CD4-positive, alpha-beta T cell (primary cell): ENCODE measurements at regions not wholly inside any gene's neighbourhood (a gene's known extent, or its start where the extent isn't known, plus 50 kb on each side); places are given as distances from the start of the nearest gene placed in this dataset.

Experiments used
- ATAC-seq: fragments of 200-7000 bp; cut with Tn5 transposase; one replicate; pipeline ENCODE4 v1.10.0; 2022; ENCODE audit warnings: mild to moderate bottlenecking; ENCODE audit not compliant: poor library complexity
- CTCF ChIA-PET: fragments of 350-600 bp; sonication (Branson Sonifier 250); formaldehyde crosslinking; loops from one replicate; lab custom pipeline; 2021; ENCODE audit warnings: antibody characterized with exemption, inconsistent platforms; lab: Charles Lee
- POLR2A ChIA-PET: fragments of 350-600 bp; sonication (Branson Sonifier 250); formaldehyde crosslinking; loops from one replicate; lab custom pipeline; 2021; ENCODE audit warnings: antibody characterized with exemption, inconsistent platforms; lab: Charles Lee
- DNase-seq, 14 experiments: peaks; one replicate each; pipeline ENCODE4 v3.0.0-alpha.2; 2013 to 2020; ENCODE audit warnings: mixed read lengths in 2 of 14
- H3K27ac ChIP-seq, 2 donors: one replicate each; pipeline versions ENCODE4 v1.5.1 to v1.7.0; 2013; ENCODE audit warnings: low read length in 2 of 2, low read depth in 1 of 2, mild to moderate bottlenecking in 1 of 2
- H3K27me3 ChIP-seq, 2 experiments: 1 replicate in 1 of 2; 2 replicates in 1 of 2; pipeline versions ENCODE4 v1.6.1 to v1.7.0; 2013; ENCODE audit warnings: low read length in 2 of 2, control low read depth in 1 of 2, mild to moderate bottlenecking in 1 of 2, moderate library complexity in 1 of 2; ENCODE audit not compliant: insufficient read depth in 2 of 2, control insufficient read depth in 1 of 2
- H3K36me3 ChIP-seq: one replicate; pipeline ENCODE4 v1.6.1; 2013; ENCODE audit warnings: low read length, control low read depth; ENCODE audit not compliant: insufficient read depth
- H3K4me1 ChIP-seq: one replicate; pipeline ENCODE4 v1.6.1; 2013; ENCODE audit warnings: low read length, control low read depth; ENCODE audit not compliant: insufficient read depth
- H3K4me3 ChIP-seq: one replicate; pipeline ENCODE4 v1.5.1; 2013; ENCODE audit warnings: mild to moderate bottlenecking, low read length, moderate library complexity
- H3K9me3 ChIP-seq, 2 experiments: 1 replicate in 1 of 2; 2 replicates in 1 of 2; pipeline versions ENCODE4 v1.6.1 to v1.7.0; 2013; ENCODE audit warnings: low read length in 2 of 2, mild to moderate bottlenecking in 2 of 2, control low read depth in 1 of 2, moderate library complexity in 1 of 2; ENCODE audit not compliant: control insufficient read depth in 1 of 2, insufficient read depth in 1 of 2
- H3K27ac Mint-ChIP-seq: one replicate; pipeline ENCODE4 v1.8.0; 2020; ENCODE audit warnings: mixed read lengths
- H3K27me3 Mint-ChIP-seq: one replicate; pipeline ENCODE4 v1.8.0; 2021; ENCODE audit warnings: mixed read lengths
- H3K36me3 Mint-ChIP-seq: one replicate; pipeline ENCODE4 v1.8.0; 2021; ENCODE audit warnings: low read depth, mixed read lengths
- H3K4me1 Mint-ChIP-seq: one replicate; pipeline ENCODE4 v1.8.0; 2021; ENCODE audit warnings: low read depth, mixed read lengths
- H3K4me3 Mint-ChIP-seq: one replicate; pipeline ENCODE4 v1.8.0; 2020; ENCODE audit warnings: mild to moderate bottlenecking, mixed read lengths
- H3K9me3 Mint-ChIP-seq: one replicate; pipeline ENCODE4 v1.8.0; 2020; ENCODE audit warnings: mixed read lengths
- CTCF ChIP-seq: fragments of 200-600 bp; IDR thresholded peaks from one replicate; pipeline ENCODE4 v1.8.0; 2022; ENCODE audit warnings: antibody characterized with exemption, mild to moderate bottlenecking
- intact Hi-C, 2 experiments: fragments of 100-400 bp; cut with DNase I in 1 of 2; cut with micrococcal nuclease in 1 of 2; formaldehyde crosslinking; loops; one replicate each; pipeline versions ENCODE4 v1.15.1 to v1.9.0; 2023 to 2025; cut with DNase I, micrococcal nuclease

- no peaks in the 10 kb centered on the region for H3K36me3 ChIP-seq
- POLR2A ChIA-PET: no interaction called here
- H3K4me3 ChIP-seq: no peak overlapping the region
- Mint-ChIP-seq H3K4me1 (no peaks in the 10 kb centered on the region), H3K36me3 (no peaks in the 10 kb centered on the region), H3K9me3 (no peaks in the 10 kb centered on the region), H3K27me3 (peaks cover 5% of the 10 kb centered on the region), H3K4me3 (no peak overlapping the region), H3K27ac (no peak overlapping the region)
- intact Hi-C loops: no loop called here
- TF ChIP-seq CTCF: no peak
- no peaks in the 10 kb centered on the region for H3K9me3 ChIP-seq
- no peak overlapping the region for H3K27ac ChIP-seq
- CTCF ChIA-PET: no interaction called here
- H3K27me3 ChIP-seq: no peaks in the 10 kb centered on the region
- DNase-seq: peak in 1 of 14 experiments; percentile 24
- no peaks in the 10 kb centered on the region for H3K4me1 ChIP-seq
- ATAC-seq: no peak
Measured at GRCh38 chr20:19924255-19924654, 92.9 kb upstream of the NAA20 start.

- Histone ChIP-seq H3K4me3 (no peak overlapping the region), H3K36me3 (no peaks in the 10 kb centered on the region), H3K27me3 (no peaks in the 10 kb centered on the region), H3K27ac (no peak overlapping the region), H3K4me1 (no peaks in the 10 kb centered on the region), H3K9me3 (no peaks in the 10 kb centered on the region)
- CTCF ChIA-PET: no interaction called here
- no peak overlapping the region for H3K27ac Mint-ChIP-seq
- no peak for TF ChIP-seq CTCF
- POLR2A ChIA-PET: no interaction called here
- H3K36me3 Mint-ChIP-seq: no peaks in the 10 kb centered on the region
- H3K4me1 Mint-ChIP-seq: no peaks in the 10 kb centered on the region
- ATAC-seq (no peak), DNase-seq (no peak)
- peaks cover 5% of the 10 kb centered on the region for H3K27me3 Mint-ChIP-seq
- H3K4me3 Mint-ChIP-seq: no peak overlapping the region
- no peaks in the 10 kb centered on the region for H3K9me3 Mint-ChIP-seq
- intact Hi-C loops: no loop called here
Measured at GRCh38 chr20:19926591-19926990, 90.6 kb upstream of the NAA20 start.

- H3K36me3 Mint-ChIP-seq: no peaks in the 10 kb centered on the region
- CTCF ChIA-PET: no interaction called here
- POLR2A ChIA-PET: no interaction called here
Measured at GRCh38 chr20:19928328-19929011, 88.7 kb upstream of the NAA20 start.

More at GRCh38 chr20:19928328-19929011, 88.7 kb upstream of the NAA20 start:
- Histone ChIP-seq H3K9me3 (no peaks in the 10 kb centered on the region), H3K27ac (no peak overlapping the region), H3K36me3 (no peaks in the 10 kb centered on the region), H3K4me1 (no peaks in the 10 kb centered on the region), H3K27me3 (peaks cover 0 to 3% of the 10 kb centered on the region in 2 experiments), H3K4me3 (no peak overlapping the region)
- no peak overlapping the region for H3K27ac Mint-ChIP-seq
- no peak for DNase-seq
- peaks cover 5% of the 10 kb centered on the region for H3K27me3 Mint-ChIP-seq
- intact Hi-C loops: no loop called here
- TF ChIP-seq CTCF: no peak
- no peak overlapping the region for H3K4me3 Mint-ChIP-seq
- H3K9me3 Mint-ChIP-seq: no peaks in the 10 kb centered on the region
- no peaks in the 10 kb centered on the region for H3K4me1 Mint-ChIP-seq
- ATAC-seq: no peak
